ENCODE measurements at regions not wholly inside any gene's neighbourhood (a gene's known extent, or its start where the extent isn't known, plus 50 kb on each side); places are given as distances from the start of the nearest gene placed in this dataset.
"Not testable (repeated sequence)": the region's sequence is repeated elsewhere in the genome, so short reads cannot be mapped to it uniquely, and the experiment has no call there.

DNA sequence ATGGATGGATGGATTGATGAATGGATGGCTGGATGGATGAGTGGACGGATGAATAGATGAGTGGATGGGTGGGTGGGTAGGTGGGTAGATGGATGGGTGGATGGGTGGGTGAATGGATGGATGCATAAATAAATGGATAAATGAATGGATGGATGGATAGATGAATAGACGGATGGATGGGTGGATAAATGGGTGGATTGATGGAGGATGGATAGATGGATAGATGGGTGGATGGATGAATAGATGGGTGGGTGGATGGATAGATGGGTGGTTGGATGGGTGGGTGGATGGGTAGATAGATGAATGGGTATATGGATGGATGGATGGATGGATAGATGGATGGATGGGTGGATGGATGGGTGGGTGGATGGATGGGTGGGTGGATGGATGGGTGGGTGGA is 84.9 kb upstream of the ZNF536 start:
- no peaks in the 10 kb centered on the region for H3K9me3 ChIP-seq (ENCODE audit: control insufficient read depth, low read length)
- H3K4me3 ChIP-seq (ENCODE audit: low read length) = no peak overlapping the region
- no peaks in the 10 kb centered on the region for H3K36me3 ChIP-seq (ENCODE audit: control insufficient read depth, insufficient read depth, low read length)
- no peak overlapping the region for H3K9ac ChIP-seq (ENCODE audit: low read length)
- no peaks in the 10 kb centered on the region for H3K4me1 ChIP-seq (ENCODE audit: control insufficient read depth, insufficient read depth, low read length)
- no peaks in the 10 kb centered on the region for H3K27me3 ChIP-seq (ENCODE audit: control insufficient read depth, insufficient read depth, low read length)

DNA sequence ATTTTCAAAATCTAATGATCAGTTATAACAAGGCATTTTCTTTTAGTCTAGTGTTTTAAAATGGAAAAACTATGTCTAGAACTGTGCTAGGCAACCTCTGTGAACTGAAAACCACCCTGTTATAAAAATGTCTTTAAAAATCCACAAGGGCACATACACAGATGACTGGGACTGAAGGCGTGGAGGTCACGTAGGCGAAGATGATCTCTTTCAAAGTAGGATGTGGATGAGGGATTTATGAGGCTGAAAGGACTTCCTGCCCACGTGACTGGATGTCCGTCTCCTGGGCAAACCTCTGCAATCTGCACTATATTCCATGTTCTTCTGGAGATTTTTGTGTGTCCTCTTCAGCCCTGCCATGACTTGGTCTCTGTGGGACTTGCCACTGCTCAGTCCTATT is 84.2 kb upstream of the ZNF536 start:
- Histone ChIP-seq H3K4me1 (ENCODE audit: control insufficient read depth, insufficient read depth, low read length) (no peaks in the 10 kb centered on the region), H3K9ac (ENCODE audit: low read length) (no peak overlapping the region), H3K9me3 (ENCODE audit: control insufficient read depth, low read length) (no peaks in the 10 kb centered on the region), H3K4me3 (ENCODE audit: low read length) (no peak overlapping the region), H3K36me3 (ENCODE audit: control insufficient read depth, insufficient read depth, low read length) (no peaks in the 10 kb centered on the region), H3K27me3 (ENCODE audit: control insufficient read depth, insufficient read depth, low read length) (no peaks in the 10 kb centered on the region)

DNA sequence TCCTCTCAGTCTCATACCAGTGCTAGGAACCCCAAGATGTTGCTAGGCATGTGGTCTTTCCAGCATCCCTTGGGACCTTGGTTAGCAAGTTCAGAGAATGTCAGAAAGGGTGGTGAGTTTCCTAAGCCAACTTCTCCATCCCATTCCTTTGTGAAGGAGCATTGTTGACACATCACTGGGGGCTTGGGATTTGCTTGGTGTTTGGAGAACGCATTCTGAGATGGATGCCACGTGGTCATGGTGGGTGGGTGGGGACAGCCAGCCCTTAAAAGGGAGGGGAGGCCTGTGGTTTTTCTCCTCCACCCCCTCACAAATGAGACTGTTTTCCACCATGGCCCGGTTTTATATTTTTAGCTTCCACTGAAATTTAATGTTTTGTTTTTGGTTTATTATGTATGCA is 83.3 kb upstream of the ZNF536 start:
- no peak overlapping the region for H3K4me3 ChIP-seq (ENCODE audit: low read length)
- H3K4me1 ChIP-seq (ENCODE audit: control insufficient read depth, insufficient read depth, low read length) = no peaks in the 10 kb centered on the region
- H3K36me3 ChIP-seq (ENCODE audit: control insufficient read depth, insufficient read depth, low read length) = no peaks in the 10 kb centered on the region
- H3K9me3 ChIP-seq (ENCODE audit: control insufficient read depth, low read length) = no peaks in the 10 kb centered on the region
- no peaks in the 10 kb centered on the region for H3K27me3 ChIP-seq (ENCODE audit: control insufficient read depth, insufficient read depth, low read length)
- no peak overlapping the region for H3K9ac ChIP-seq (ENCODE audit: low read length)

- Histone ChIP-seq H3K4me3 (ENCODE audit: low read length) (no peak overlapping the region), H3K9me3 (ENCODE audit: control insufficient read depth, low read length) (no peaks in the 10 kb centered on the region), H3K36me3 (ENCODE audit: control insufficient read depth, insufficient read depth, low read length) (no peaks in the 10 kb centered on the region), H3K9ac (ENCODE audit: low read length) (no peak overlapping the region), H3K4me1 (ENCODE audit: control insufficient read depth, insufficient read depth, low read length) (no peaks in the 10 kb centered on the region), H3K27me3 (ENCODE audit: control insufficient read depth, insufficient read depth, low read length) (no peaks in the 10 kb centered on the region)
These were observed 82.8 kb upstream of the ZNF536 start for GRCh38 chr19:30289336-30289735.

DNA sequence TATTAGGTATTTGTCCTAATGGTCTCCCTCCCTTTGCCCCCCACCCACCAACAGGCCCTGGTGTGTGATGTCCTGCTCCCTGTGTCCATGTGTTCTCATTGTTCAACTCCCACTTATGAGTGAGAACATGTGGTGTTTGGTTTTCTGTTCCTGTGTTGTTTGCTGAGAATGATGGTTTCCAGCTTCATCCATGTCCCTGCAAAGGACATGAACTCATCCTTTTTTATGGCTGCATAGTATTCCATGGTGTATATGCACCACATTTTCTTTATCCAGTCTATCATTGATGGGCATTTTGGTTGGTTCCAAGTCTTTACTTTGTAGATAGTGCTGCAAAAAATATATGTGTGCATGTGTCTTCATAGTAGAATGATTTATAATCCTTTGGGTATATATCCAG is 81.4 kb upstream of the ZNF536 start:
- not testable (repeated sequence) for H3K4me3 ChIP-seq (ENCODE audit: low read length); H3K27me3 ChIP-seq (ENCODE audit: control insufficient read depth, insufficient read depth, low read length); H3K9ac ChIP-seq (ENCODE audit: low read length); H3K4me1 ChIP-seq (ENCODE audit: control insufficient read depth, insufficient read depth, low read length); H3K9me3 ChIP-seq (ENCODE audit: control insufficient read depth, low read length); H3K36me3 ChIP-seq (ENCODE audit: control insufficient read depth, insufficient read depth, low read length)

GRCh38 chr19:30293051-30293785 is 79.0 kb upstream of the ZNF536 start:
- Histone ChIP-seq H3K4me3 (ENCODE audit: low read length) (no peak overlapping the region), H3K9me3 (ENCODE audit: control insufficient read depth, low read length) (no peaks in the 10 kb centered on the region), H3K36me3 (ENCODE audit: control insufficient read depth, insufficient read depth, low read length) (no peaks in the 10 kb centered on the region), H3K9ac (ENCODE audit: low read length) (no peak overlapping the region), H3K4me1 (ENCODE audit: control insufficient read depth, insufficient read depth, low read length) (no peaks in the 10 kb centered on the region), H3K27me3 (ENCODE audit: control insufficient read depth, insufficient read depth, low read length) (no peaks in the 10 kb centered on the region)

DNA sequence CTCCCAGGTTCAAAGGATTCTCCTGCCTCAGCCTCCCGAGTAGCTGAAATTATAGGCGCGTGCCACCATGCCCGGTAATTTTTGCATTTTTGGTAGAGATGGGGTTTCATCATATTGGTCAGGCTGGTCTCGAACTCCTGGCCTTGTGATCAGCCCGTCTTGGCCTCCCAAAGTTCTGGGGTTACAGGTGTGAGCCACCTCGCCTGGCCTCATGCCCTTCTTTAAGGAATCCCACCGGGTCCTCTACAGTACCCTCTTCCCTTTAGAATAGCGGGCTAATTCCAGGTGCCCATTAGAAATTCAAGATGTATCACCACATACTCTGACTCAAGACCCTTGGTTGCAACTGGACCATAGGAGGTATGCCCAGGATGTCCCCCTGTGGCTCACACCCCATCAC is 74.2 kb upstream of the ZNF536 start:
- H3K9ac ChIP-seq (ENCODE audit: low read length) = no peak overlapping the region
- no peaks in the 10 kb centered on the region for H3K4me1 ChIP-seq (ENCODE audit: control insufficient read depth, insufficient read depth, low read length)
- no peaks in the 10 kb centered on the region for H3K9me3 ChIP-seq (ENCODE audit: control insufficient read depth, low read length)
- no peaks in the 10 kb centered on the region for H3K27me3 ChIP-seq (ENCODE audit: control insufficient read depth, insufficient read depth, low read length)
- no peaks in the 10 kb centered on the region for H3K36me3 ChIP-seq (ENCODE audit: control insufficient read depth, insufficient read depth, low read length)
- no peak overlapping the region for H3K4me3 ChIP-seq (ENCODE audit: low read length)

DNA sequence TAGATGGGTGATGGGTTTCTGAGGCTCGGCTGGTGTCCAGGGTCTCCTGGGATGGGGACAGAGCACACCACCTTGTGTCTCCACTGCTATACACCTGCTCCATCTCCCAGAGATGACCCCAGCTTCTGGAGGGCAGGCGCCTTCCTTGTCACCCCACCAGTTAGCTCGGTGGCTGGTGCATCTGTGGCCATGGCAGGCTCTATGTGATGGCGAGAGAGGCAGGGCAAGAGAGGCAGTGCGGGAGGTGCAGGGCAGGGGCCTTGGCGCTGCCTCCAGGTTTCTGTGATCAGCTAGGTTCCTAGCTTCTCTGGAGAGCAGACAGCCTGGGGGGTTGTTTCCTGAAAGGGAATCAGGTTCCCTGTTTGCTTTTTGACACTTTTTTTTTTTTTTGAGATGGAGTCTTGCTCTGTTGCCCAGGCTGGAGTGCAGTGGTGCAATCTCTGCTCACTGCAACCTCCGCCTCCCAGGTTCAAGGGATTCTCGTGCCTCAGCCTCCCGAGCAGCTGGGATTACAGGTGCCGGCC is 69.0 kb upstream of the ZNF536 start:
- no peaks in the 10 kb centered on the region for H3K4me1 ChIP-seq (ENCODE audit: control insufficient read depth, insufficient read depth, low read length)
- H3K36me3 ChIP-seq (ENCODE audit: control insufficient read depth, insufficient read depth, low read length) = no peaks in the 10 kb centered on the region
- H3K9ac ChIP-seq (ENCODE audit: low read length) = no peak overlapping the region
- H3K27me3 ChIP-seq (ENCODE audit: control insufficient read depth, insufficient read depth, low read length) = no peaks in the 10 kb centered on the region
- H3K4me3 ChIP-seq (ENCODE audit: low read length) = no peak overlapping the region
- H3K9me3 ChIP-seq (ENCODE audit: control insufficient read depth, low read length) = no peaks in the 10 kb centered on the region

GRCh38 chr19:30304540-30304939 is 67.6 kb upstream of the ZNF536 start:
- Histone ChIP-seq H3K9me3 (ENCODE audit: control insufficient read depth, low read length) (no peaks in the 10 kb centered on the region), H3K27me3 (ENCODE audit: control insufficient read depth, insufficient read depth, low read length) (no peaks in the 10 kb centered on the region), H3K36me3 (ENCODE audit: control insufficient read depth, insufficient read depth, low read length) (no peaks in the 10 kb centered on the region), H3K4me1 (ENCODE audit: control insufficient read depth, insufficient read depth, low read length) (no peaks in the 10 kb centered on the region), H3K4me3 (ENCODE audit: low read length) (no peak overlapping the region), H3K9ac (ENCODE audit: low read length) (no peak overlapping the region)

- Histone ChIP-seq H3K36me3 (ENCODE audit: control insufficient read depth, insufficient read depth, low read length) (no peaks in the 10 kb centered on the region), H3K27me3 (ENCODE audit: control insufficient read depth, insufficient read depth, low read length) (no peaks in the 10 kb centered on the region), H3K9ac (ENCODE audit: low read length) (no peak overlapping the region), H3K9me3 (ENCODE audit: control insufficient read depth, low read length) (no peaks in the 10 kb centered on the region), H3K4me1 (ENCODE audit: control insufficient read depth, insufficient read depth, low read length) (no peaks in the 10 kb centered on the region), H3K4me3 (ENCODE audit: low read length) (no peak overlapping the region)
These were observed 66.7 kb upstream of the ZNF536 start for GRCh38 chr19:30305346-30306060.

GRCh38 chr19:30307191-30307974 is 64.8 kb upstream of the ZNF536 start:
- no peaks in the 10 kb centered on the region for H3K27me3 ChIP-seq (ENCODE audit: control insufficient read depth, insufficient read depth, low read length)
- H3K4me3 ChIP-seq (ENCODE audit: low read length) = no peak overlapping the region
- no peaks in the 10 kb centered on the region for H3K9me3 ChIP-seq (ENCODE audit: control insufficient read depth, low read length)
- no peak overlapping the region for H3K9ac ChIP-seq (ENCODE audit: low read length)
- no peaks in the 10 kb centered on the region for H3K4me1 ChIP-seq (ENCODE audit: control insufficient read depth, insufficient read depth, low read length)
- H3K36me3 ChIP-seq (ENCODE audit: control insufficient read depth, insufficient read depth, low read length) = no peaks in the 10 kb centered on the region

GRCh38 chr19:30309176-30309575 is 63.0 kb upstream of the ZNF536 start:
- no peak overlapping the region for H3K9ac ChIP-seq (ENCODE audit: low read length)
- no peaks in the 10 kb centered on the region for H3K4me1 ChIP-seq (ENCODE audit: control insufficient read depth, insufficient read depth, low read length)
- H3K36me3 ChIP-seq (ENCODE audit: control insufficient read depth, insufficient read depth, low read length) = no peaks in the 10 kb centered on the region
- no peaks in the 10 kb centered on the region for H3K27me3 ChIP-seq (ENCODE audit: control insufficient read depth, insufficient read depth, low read length)
- H3K9me3 ChIP-seq (ENCODE audit: control insufficient read depth, low read length) = no peaks in the 10 kb centered on the region
- H3K4me3 ChIP-seq (ENCODE audit: low read length) = no peak overlapping the region

All from mucosa of stomach (tissue), 1 donor.